HG02885 (cell line): ENCODE measurements at regions not wholly inside any gene's neighbourhood (a gene's known extent, or its start where the extent isn't known, plus 50 kb on each side); places are given as distances from the start of the nearest gene placed in this dataset.

Experiments used
- ATAC-seq: cut with Tn5 transposase; IDR thresholded peaks from one replicate; pipeline ENCODE4 v1.9.1; 2021; ENCODE audit warnings: mild to moderate bottlenecking; ENCODE audit not compliant: unreplicated experiment, poor library complexity

DNA sequence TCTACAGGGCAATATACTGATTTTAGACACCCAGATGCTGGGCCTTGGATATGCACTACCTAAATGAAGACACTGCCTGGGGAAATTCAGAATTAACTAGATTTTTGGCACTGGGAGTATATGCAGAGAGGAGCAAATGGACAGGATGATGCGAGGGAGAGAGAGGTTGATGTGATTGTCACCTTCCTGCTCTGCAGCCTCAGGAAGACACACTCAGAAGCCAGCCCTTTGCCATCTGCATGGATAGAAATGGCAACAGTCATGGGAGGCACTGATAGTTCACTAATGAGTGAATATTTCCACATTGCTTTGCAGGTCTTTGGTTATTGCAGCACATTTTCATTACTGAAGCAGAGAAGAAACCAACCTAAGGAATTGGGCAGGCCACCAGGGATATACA is 397.2 kb upstream of the NFE2L3 start:
- ATAC-seq, result no peak

- no peak for ATAC-seq
These were observed 395.4 kb upstream of the NFE2L3 start for GRCh38 chr7:25756601-25757000.

GRCh38 chr7:25758559-25758958 is 393.4 kb upstream of the NFE2L3 start:
- ATAC-seq, result no peak

- no peak for ATAC-seq
These were observed 392.7 kb upstream of the NFE2L3 start for GRCh38 chr7:25759286-25759685.

DNA sequence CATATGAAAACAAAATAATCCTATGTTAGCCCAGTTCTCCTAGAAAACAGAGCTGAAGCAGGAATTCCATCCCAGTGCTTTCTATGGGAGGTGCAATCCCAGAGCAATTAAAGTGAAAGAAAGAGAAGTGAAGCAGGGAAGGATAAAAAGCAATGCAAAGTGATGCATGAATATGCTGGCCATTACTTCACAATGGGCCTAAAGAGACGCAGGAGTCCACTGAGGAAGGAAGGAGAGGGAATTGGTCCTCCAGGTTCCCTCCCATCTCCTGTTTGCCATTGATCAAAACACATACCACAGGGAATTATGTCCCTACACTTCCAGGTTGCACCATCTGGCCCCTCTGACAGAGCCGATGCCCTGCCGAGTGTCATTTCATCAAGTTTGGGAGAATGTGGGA is 392.2 kb upstream of the NFE2L3 start:
- ATAC-seq, result no peak

DNA sequence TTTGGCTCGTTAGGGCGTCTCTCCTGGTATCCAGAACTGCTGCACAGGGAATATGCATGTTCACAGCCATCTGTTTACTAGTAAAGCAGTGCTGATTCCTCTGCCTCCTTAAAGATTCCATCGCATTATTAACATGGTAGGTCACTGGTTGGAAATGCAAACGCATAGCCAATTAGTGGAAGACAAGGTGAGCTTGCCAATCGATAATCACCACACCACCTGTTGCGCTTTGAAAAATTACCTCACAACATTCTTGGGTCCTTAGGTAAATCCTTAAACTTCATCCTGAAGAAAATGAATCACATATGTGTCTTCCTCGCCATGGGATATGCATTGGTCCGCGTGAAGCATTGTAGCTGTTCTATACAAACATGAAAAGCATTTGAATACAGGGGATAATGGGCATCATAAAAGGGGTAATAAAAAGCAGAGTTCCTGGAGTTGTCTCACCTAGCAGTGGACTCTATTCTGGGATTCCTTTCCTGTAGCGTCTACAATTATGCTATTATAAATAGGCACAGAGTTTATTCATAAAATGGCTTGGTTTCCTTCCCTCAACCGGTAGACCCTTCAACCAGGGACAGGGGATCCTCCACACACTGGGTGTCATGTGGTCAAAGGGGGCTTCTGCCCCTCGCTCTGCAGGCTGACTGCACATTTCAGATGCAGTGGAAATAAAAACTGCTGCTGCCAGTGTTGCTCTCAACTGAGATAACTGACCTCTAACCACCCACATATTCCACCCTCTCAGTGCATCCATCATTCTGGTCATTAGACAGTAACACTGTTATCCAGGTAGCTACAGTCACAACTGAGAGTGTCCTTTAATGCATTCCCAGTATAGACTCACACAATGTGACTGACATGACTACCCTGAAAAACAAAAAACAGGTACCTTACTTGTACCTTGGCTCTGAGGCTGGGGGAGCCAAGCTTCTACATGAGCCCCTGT is 389.2 kb upstream of the NFE2L3 start:
- no peak for ATAC-seq

DNA sequence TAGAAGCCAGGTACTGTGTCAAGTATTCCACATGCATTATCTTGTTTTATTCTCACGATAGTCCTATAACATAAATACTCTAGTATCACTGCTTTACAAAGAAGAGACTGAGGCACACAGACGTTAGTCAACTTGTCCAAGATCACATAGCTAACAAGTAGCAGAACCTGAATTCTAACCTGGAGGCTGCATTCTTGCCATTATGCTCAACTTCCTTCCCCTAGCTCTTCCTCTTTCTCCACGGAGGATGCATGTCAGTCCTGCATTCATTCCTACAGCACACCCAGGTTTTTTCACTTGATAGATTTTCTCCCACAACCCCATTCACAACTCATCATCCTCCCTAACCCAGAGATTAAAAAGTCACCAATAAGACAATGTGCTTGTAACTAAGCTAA is 388.5 kb upstream of the NFE2L3 start:
- no peak for ATAC-seq

- no peak for ATAC-seq
These were observed 386.8 kb upstream of the NFE2L3 start for GRCh38 chr7:25765110-25765655.

DNA sequence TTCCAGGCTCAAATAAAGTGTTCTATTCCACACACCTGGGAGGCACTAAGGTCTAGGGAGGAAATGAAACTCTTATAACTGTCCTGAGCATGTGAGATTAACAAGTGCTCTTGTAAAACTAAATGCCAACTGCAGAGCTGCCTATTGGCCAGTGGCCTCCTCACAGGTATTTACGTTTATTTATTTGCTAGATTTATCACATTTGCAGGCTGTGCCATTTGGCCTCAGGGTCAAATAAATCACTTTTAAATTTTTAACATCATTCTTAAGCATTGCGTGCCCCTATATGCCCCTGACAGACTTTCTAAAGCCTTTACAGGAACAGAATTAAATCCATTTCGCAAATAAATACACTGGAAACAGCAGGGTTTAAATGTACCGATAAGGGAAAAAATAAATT is 381.8 kb upstream of the NFE2L3 start:
- ATAC-seq, result no peak

DNA sequence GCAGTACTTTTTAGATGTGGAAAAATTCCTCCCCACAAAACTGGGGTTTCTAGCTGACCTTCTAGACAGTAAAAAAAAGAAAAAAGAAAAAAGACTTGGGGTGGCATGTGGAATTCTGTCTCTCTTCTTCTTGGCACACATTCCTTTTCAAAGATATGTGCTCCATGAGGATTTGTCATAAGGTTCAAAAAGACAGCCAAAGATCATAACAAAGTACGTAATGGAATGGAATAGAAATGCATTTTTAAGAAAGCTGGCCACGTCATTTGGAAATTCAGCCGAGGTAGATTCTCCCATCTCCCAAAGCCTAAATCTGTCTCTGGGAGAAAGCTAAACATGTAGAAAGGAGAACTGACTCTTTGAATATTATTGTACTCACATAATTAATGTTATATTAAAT is 381.3 kb upstream of the NFE2L3 start:
- no peak for ATAC-seq

DNA sequence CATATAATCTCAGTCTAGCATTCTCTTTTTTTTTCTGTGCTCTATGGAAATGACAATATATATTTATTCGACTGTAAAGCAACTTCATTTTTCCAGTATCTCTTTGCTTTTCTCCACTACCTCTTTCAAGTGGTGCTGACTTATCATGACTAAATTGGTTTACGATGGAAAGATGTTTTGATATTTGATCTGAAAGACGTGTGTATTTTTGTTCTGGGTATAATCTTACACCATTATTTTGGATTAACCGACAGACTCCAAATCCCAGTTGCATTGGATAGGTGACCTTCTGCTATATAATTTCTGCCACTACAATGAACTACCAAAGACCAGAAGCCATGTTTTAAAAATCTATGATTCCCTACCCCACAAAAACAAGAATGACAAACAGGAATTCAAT is 380.5 kb upstream of the NFE2L3 start:
- ATAC-seq, result no peak

DNA sequence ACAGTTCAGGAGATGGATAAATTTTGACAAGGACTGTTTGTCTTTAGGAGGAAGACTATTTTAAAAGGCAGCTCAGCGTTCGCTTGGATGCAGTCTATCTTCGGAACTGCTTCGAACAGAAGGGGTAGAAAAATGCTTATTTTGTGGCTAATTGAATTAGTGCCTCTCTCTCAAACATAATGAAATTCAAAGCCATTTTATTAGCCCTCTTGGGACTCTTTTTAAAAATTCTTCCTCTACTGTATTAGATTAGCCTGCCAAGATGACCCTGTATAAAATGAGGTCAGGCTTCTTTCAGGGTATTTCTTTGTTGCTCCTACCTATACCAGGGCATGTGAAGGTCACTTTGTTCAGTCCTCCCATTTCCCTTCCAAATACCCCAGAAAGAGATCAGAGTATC is 379.2 kb upstream of the NFE2L3 start:
- ATAC-seq, result no peak

DNA sequence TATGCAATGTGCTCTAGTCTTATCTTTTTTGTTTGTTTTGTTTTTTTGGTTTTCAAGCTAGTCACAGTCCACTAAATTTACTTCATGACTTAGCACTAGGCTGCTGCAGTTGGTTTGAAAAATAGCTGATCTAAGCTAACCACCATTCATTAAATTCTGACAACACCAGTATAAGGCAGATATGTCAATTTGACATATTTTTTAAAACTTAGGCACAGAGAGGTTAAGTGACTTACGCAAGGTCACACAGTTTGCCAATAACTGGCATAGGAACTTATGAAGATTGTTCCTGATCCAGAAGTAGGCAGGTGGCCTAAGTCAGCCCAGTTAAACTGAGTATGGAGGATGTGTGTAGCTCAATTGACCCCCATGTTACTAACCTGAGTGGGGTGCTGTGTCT is 377.3 kb upstream of the NFE2L3 start:
- ATAC-seq, result no peak

GRCh38 chr7:25775570-25775969 is 376.4 kb upstream of the NFE2L3 start:
- no peak for ATAC-seq

DNA sequence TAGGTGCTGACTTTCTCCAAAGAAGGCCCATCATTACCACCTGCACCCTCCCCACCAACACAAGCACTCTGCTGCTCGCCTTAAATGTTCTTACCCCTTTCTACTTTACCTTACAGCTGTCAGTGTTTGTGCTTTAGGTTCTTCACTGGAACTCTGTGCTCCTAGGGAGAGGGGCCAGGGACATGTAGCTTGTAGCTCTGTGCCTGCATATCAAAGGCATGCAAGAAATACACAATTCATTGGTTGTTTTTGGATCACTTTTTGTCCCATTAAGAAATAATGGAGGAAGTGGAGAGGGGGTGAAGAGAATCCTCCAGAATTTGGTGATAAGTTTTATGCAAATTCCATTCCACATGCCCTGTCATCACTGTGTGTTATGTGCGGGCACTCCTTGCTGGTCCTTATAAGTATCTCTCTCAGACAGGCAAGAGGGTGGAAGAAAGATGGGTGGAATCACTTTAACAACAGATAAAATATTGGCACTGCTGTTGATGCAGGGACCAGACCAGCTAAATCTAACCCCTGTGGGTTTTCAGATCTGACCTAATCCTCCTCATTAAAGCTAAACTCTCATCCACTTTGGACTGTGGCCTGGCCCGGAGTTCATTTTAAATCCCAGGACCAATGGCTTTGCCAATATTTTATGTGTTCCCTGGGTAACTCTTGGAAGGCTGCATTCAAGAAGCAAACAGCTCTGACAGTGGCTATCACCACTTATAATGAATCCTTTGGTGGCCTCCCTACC is 375.8 kb upstream of the NFE2L3 start:
- ATAC-seq, result no peak

DNA sequence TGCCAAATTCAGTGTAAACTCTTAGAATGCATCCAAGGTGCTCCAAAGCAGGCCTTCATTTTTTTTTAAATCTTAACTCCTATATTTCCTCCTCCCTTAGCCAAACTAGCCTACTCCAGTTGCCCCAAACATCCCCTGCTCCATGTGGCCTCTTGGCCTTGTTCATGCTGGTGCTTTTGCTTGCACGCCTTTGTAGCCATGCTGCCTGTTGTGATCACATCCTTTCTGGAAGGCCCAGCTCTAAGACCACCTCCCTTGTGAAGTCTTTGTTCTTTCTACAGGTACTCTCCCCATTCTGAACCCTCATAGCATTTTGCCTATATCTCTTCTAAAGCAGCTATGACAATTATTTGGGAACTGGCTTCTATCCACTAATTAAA is 375.3 kb upstream of the NFE2L3 start:
- ATAC-seq, result no peak

GRCh38 chr7:25777969-25778708 is 373.9 kb upstream of the NFE2L3 start:
- ATAC-seq, result no peak

DNA sequence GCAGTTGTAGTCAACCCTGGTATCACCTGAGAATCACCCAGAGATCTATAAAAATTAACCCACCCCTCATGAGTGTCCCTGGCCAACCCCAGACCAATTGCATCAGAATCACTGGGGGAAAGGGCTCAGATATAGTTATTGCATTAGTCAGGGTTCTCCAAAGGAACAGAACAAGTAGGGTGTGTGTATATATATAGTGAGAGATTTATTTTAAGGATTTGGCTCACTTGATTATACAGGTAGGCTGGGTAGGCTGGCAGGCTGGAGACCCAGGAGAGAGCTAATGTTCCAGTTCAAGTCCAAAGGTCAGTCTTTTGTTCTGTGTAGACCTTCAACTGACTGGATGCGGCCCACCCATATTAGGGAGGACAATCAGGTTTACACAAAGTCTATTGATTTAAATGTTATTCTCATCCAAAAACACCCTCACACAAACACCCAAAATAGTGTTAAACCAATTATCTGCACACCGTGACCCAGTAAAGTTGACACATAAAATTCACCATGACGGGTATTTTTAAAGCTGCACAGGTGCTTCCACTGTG is 372.9 kb upstream of the NFE2L3 start:
- ATAC-seq, result no peak

DNA sequence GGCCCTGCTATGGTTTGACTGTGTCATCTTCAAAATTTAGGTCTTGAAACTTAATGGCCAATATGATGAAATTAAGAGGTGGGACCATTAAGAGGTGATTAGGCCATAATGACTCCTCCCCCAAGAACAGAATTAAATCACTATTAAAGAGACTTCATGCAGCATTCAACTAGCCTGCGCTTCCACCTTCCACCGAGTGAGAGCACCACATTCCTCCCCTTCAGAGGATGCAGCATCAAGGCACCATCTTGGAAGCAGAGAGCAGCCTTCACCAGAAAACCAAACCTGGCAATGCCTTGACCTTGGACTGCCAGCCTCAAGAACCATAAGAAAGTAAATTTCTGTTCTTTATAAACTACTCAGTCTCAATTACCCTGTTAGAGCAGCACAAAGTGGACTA is 371.1 kb upstream of the NFE2L3 start:
- no peak for ATAC-seq

DNA sequence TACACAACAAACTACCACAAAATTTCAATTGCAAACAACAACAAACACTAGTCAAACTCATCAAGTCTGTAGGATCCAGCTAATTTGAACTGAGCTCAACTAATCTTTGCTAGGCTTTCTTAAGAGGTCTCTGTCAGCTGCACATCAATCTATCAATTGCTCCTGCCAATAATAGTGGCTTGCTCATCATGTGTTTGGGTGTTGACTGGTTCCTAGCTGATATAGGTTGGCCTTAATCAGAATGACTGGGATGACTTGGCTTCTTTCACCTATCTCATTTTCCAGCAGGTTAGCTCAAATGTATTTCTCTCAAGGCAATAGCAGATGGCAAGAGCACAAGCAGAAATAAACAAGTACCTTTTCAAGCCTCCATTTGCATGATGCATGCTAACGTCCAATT is 370.3 kb upstream of the NFE2L3 start:
- no peak for ATAC-seq
